Esophagus muscularis mucosa (tissue), 4 donors: ENCODE measurements at regions not wholly inside any gene's neighbourhood (a gene's known extent, or its start where the extent isn't known, plus 50 kb on each side); places are given as distances from the start of the nearest gene placed in this dataset.
"Not testable (repeated sequence)": the region's sequence is repeated elsewhere in the genome, so short reads cannot be mapped to it uniquely, and the experiment has no call there.

Experiments
- DNase-seq: peaks from one replicate; pipeline ENCODE4 v3.0.0-alpha.2; 2017; ENCODE audit errors: extremely low spot score
- H3K27ac ChIP-seq, 4 donors: fragments of 200-600 bp; sonication (generic); replicated peaks in 1 of 4; 1 replicate in 3 of 4; 2 replicates in 1 of 4; pipeline ENCODE4 v1.5.1; 2016 to 2019; ENCODE audit warnings: mild to moderate bottlenecking in 1 of 4
- H3K27me3 ChIP-seq, 4 donors: fragments of 200-600 bp; sonication (generic); one replicate each; pipeline versions ENCODE4 v1.5.1 to v1.6.0; 2016 to 2019
- H3K36me3 ChIP-seq, 4 donors: fragments of 200-600 bp; sonication (generic); one replicate each; pipeline ENCODE4 v1.5.1; 2016 to 2019
- H3K4me1 ChIP-seq, 4 donors: fragments of 200-600 bp; sonication (generic); one replicate each; pipeline ENCODE4 v1.5.1; 2016 to 2019
- H3K4me3 ChIP-seq, 4 donors: fragments of 200-600 bp; sonication (generic); 1 replicate in 2 of 4; 2 replicates in 2 of 4; pipeline ENCODE4 v1.5.1; 2016 to 2019; ENCODE audit warnings: mild to moderate bottlenecking in 4 of 4, moderate library complexity in 1 of 4
- H3K9me3 ChIP-seq, 4 donors: fragments of 200-600 bp; sonication (generic); 1 replicate in 3 of 4; 2 replicates in 1 of 4; pipeline ENCODE4 v1.5.1; 2016 to 2019
- EP300 ChIP-seq: sonication (generic); formaldehyde crosslinking; IDR thresholded peaks from one replicate; pipeline ENCODE4 v1.6.1; 2017; ENCODE audit warnings: antibody characterized with exemption
- POLR2A ChIP-seq: fragments of 450-650 bp; IDR thresholded peaks from one replicate; pipeline ENCODE4 v1.6.1; 2017; ENCODE audit warnings: antibody characterized with exemption, moderate library complexity, mild to moderate bottlenecking, low read depth
- POLR2AphosphoS5 ChIP-seq, 2 donors: sonication (generic); formaldehyde crosslinking; IDR thresholded peaks; one replicate each; pipeline ENCODE4 v1.6.1; 2017; ENCODE audit warnings: antibody characterized with exemption in 2 of 2
- WGBS: methylation state at CpG from one replicate; pipeline ENCODE4 v1.1.5; 2018; 5-methylcytosine and 5-hydroxymethylcytosine counted together
- intact Hi-C: fragments of 100-400 bp; cut with DNase I; formaldehyde crosslinking; loops from one replicate; pipeline ENCODE4 v1.15.1; 2023
- TF ChIP-seq, protein P1 (sequence below), 3 experiments: fragments of 200-600 bp in 2 of 3; fragments of 450-650 bp in 1 of 3; sonication (generic) in 2 of 3; IDR thresholded peaks; one replicate each; pipeline ENCODE4 v1.5.1; 2017 to 2019; ENCODE audit warnings: antibody characterized with exemption in 3 of 3, mild to moderate bottlenecking in 2 of 3, moderate library complexity in 1 of 3

DNA sequence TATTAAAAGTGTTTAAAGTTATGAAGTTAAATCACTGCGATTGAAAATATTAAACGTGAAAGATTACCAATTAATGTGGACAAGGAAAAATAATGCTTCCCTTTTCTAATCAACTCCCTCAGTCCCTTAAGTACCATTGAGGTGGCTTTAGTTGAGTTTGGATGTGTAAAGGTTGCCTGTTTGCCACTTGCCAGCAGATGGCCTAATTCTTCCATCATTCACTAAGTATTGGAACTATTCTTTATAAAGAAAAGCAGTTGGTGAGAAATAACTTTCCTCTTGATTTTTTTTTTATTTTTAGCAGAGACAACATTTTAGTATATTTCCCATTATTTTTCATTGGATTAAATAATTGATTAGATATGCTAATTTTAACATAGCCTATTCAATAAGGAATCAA lies 295.9 kb upstream of the TACR3 start:
- H3K4me3 ChIP-seq: no peak overlapping the region
- H3K36me3 ChIP-seq: no peaks in the 10 kb centered on the region
- no peaks in the 10 kb centered on the region for H3K4me1 ChIP-seq
- no peak for DNase-seq
- intact Hi-C loops: loop anchor here (5.0 kb wide), 1 partner anchor 837 kb away; no protein-coding TSS in a partner anchor
- H3K27me3 ChIP-seq: no peaks in the 10 kb centered on the region
- 25% methylated on average over 2 of the region's 2 CpGs for WGBS
- no peak overlapping the region for H3K27ac ChIP-seq
- no peaks in the 10 kb centered on the region for H3K9me3 ChIP-seq
- TF ChIP-seq POLR2A: no peak
- TF ChIP-seq, protein P1, sequence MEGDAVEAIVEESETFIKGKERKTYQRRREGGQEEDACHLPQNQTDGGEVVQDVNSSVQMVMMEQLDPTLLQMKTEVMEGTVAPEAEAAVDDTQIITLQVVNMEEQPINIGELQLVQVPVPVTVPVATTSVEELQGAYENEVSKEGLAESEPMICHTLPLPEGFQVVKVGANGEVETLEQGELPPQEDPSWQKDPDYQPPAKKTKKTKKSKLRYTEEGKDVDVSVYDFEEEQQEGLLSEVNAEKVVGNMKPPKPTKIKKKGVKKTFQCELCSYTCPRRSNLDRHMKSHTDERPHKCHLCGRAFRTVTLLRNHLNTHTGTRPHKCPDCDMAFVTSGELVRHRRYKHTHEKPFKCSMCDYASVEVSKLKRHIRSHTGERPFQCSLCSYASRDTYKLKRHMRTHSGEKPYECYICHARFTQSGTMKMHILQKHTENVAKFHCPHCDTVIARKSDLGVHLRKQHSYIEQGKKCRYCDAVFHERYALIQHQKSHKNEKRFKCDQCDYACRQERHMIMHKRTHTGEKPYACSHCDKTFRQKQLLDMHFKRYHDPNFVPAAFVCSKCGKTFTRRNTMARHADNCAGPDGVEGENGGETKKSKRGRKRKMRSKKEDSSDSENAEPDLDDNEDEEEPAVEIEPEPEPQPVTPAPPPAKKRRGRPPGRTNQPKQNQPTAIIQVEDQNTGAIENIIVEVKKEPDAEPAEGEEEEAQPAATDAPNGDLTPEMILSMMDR (IDR thresholded peaks at IDR 0.05): peak in 1 of 3 experiments; percentile 8

DNA sequence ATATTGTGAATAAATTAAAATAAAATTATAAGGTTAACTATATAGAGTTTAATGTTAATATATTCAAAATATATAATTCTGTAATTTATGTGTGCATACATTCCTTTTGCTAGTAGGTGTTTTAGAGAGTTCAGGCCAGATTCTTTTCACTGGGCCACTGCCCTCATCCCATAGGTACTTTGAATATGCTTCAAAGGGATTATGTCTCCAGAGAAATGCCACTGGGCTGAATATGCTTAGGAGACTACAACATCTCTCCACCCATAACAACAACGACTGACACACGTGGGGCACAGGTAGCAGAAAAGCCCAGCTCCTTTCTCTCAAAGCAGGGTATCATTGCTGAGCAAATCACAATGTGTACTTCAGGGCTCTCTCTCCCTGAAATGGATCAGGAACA lies 290.9 kb upstream of the TACR3 start:
- no peaks in the 10 kb centered on the region for H3K36me3 ChIP-seq
- intact Hi-C loops: no loop called here

DNA sequence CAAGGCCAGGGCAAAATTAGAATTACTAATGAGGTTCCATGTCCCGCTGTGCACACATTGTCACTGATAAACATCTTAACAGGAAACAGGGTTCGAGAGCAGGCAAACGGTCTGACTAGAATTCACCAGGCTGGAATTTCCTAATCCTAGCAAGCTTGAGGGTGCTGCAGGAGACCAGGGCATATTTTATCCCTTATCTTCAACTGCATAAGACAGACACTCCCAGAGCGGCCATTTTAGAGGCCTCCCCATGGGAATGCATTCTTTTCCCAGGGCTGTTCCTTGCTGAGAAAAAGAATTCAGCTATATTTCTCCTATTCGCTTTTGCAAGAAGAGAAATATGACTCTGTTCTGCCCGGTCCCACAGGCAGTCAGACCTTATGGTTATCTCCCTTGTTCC lies 282.5 kb upstream of the TACR3 start:
- H3K4me3 ChIP-seq, H3K4me1 ChIP-seq, H3K27ac ChIP-seq, intact Hi-C loops, DNase-seq, H3K27me3 ChIP-seq, H3K36me3 ChIP-seq: not testable (repeated sequence)
- H3K9me3 ChIP-seq: peaks cover 0 to 25% (median 12%) of the 10 kb centered on the region in 4 donors
- 78% methylated on average over 6 of the region's 6 CpGs for WGBS

More for the DNA sequence above, 290.9 kb upstream of the TACR3 start:
- no peaks in the 10 kb centered on the region for H3K9me3 ChIP-seq
- DNase-seq: no peak
- H3K4me3 ChIP-seq: no peak overlapping the region
- 60% methylated on average over 2 of the region's 2 CpGs for WGBS
- no peak overlapping the region for H3K27ac ChIP-seq
- no peaks in the 10 kb centered on the region for H3K27me3 ChIP-seq
- TF ChIP-seq, protein P1 (IDR thresholded peaks at IDR 0.05): no peak
- TF ChIP-seq POLR2AphosphoS5 (IDR thresholded peaks at IDR 0.05) (no peak), POLR2A (no peak), EP300 (no peak)
- H3K4me1 ChIP-seq: no peaks in the 10 kb centered on the region

DNA sequence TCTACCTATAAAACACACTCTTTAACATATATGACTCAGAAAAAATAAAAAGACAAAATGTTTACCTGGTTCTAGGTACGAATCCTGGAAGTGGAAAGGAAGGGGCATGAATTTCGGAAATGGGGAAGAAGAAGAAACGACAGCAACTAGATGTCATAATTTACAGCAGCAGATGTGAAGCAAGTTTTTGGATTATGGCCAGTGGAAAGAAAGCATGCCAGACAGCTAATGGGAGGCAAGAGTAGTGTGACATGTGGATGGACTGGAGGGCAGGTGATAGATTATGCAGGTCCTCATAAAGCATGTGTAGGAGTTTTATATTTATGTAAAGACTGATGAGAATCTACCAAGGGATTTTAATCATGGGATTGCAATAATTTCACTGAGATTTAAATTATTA lies 279.0 kb upstream of the TACR3 start:
- H3K27me3 ChIP-seq: no peaks in the 10 kb centered on the region
- H3K9me3 ChIP-seq: peaks cover 0 to 19% (median 12%) of the 10 kb centered on the region in 4 donors
- H3K36me3 ChIP-seq: no peaks in the 10 kb centered on the region
- 59% methylated on average over 3 of the region's 3 CpGs for WGBS
- no peak overlapping the region for H3K4me3 ChIP-seq
- peaks cover 0 to 6% (median 4%) of the 10 kb centered on the region in 4 donors for H3K4me1 ChIP-seq
- no peak overlapping the region for H3K27ac ChIP-seq
- TF ChIP-seq EP300 (no peak), POLR2AphosphoS5 (IDR thresholded peaks at IDR 0.05) (no peak), POLR2A (no peak)
- TF ChIP-seq, protein P1 (IDR thresholded peaks at IDR 0.05): no peak
- no peak for DNase-seq
- intact Hi-C loops: no loop called here

DNA sequence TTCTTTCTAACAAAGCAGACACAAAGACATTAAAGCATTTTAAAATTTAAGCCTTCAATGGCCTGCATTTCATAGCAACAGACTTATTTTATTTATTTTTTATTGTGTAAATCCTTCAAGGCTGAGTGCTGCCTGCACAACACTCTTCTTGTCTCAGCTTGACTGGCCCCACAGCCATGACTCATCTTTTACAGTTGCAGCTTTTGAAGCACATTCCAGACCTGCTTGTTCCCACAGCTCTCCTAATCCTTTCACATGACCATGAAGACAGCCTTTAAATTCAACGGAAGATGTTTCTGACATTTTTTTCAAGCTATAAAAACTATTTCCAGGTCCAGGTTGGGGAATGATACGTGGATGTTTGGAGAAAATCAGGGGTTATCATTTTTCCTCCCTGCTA lies 276.9 kb upstream of the TACR3 start:
- intact Hi-C loops: no loop called here
- no peak for DNase-seq

More for the DNA sequence above, 276.9 kb upstream of the TACR3 start:
- Histone ChIP-seq H3K4me1 (peaks cover 0 to 6% (median 4%) of the 10 kb centered on the region in 4 donors), H3K36me3 (no peaks in the 10 kb centered on the region), H3K27me3 (no peaks in the 10 kb centered on the region), H3K9me3 (peaks cover 0 to 7% (median 2%) of the 10 kb centered on the region in 4 donors), H3K27ac (no peak overlapping the region), H3K4me3 (no peak overlapping the region)
- no peak for TF ChIP-seq EP300
- TF ChIP-seq POLR2A: no peak
- TF ChIP-seq POLR2AphosphoS5 (IDR thresholded peaks at IDR 0.05): no peak
- TF ChIP-seq, protein P1 (IDR thresholded peaks at IDR 0.05): no peak
- 30% methylated on average over 2 of the region's 2 CpGs for whole genome bisulfite sequencing
